ENCODE measurements at regions not wholly inside any gene's neighbourhood (a gene's known extent, or its start where the extent isn't known, plus 50 kb on each side); places are given as distances from the start of the nearest gene placed in this dataset.
A peak's percentile ranks its signal among the peaks of the same experiment; 100 is the strongest.

DNA sequence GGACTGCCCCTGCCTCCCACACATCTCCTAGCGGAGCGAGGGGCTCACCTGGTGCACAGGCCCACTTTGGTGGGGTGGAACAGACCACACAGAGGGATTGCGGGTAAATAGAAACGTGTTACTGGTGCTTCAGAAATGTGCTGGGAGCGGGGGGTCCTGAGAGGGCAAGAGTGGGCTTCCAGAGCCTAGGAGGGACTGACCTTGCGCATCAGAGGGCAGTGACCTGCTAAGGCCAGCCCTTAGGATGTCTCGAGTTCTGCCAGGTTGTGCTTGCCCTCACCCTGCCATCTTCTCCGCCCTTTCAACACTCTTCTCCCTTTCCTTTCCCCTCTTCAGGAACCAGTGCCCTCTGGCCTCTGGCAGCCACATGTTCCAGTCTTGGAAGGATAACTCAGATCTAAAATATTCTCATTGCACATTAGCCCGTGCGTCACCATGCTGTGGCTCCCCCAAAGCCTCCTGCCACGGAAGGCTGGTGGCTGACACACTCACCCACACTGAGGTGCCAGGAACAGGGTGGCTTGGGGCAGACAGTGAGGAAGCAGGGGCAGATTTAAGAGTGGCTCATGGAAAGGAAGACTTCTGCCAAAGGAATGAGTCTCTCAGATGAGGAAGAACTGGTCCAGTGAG is 89.6 kb downstream of the MCFD2 start:
- Mint-ChIP-seq H3K4me3 (peak overlapping the region; percentile 43), H3K27ac (peak overlapping the region; percentile 95), H3K9me3 (peaks cover 19% of the 10 kb centered on the region), H3K36me3 (ENCODE audit: low read depth) (peaks cover 15% of the 10 kb centered on the region), H3K4me1 (ENCODE audit: low read depth) (peaks cover 60% of the 10 kb centered on the region), H3K27me3 (ENCODE audit: insufficient read depth) (peaks cover 3% of the 10 kb centered on the region; the same call in 1 of the 2 replicates)
- DNase-seq: peak; percentile 92
- TF ChIP-seq CTCF (IDR thresholded peaks at IDR 0.05): no peak

DNA sequence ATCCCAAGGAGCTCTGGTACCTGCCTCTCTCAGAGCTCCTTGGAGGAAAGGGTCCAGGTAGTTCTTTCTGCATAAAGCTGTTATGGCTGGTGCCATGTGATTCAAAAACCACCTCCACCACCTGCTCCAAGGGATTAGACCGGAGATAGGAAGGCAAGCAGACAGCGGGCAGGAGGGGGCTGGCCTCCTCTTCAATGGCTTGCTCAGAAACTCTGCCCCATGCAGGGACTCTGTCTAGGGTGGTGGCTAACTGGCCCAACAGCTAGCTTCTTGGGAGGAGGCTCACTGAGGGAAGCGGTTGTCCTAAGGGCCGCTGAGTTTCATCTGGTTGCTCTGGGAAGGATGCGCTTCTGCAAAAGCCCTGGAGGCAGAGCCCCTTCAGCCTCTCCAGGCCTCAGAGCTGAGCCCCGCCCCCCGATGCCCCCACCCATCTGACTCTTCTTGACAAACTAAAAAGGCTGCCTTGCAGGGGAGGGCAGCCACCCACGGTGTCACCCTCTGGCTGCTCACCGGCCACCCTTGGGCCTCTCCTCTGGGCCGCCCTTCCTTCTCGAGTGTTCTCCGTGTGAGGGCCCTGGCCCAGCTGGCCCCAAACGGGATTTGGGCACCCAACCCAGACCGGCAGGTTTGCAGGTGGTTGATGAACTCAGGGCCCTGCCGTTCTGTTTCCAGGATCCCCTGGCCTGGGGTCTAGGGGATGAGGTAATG is 90.2 kb downstream of the MCFD2 start:
- Mint-ChIP-seq H3K4me3 (no peak overlapping the region), H3K36me3 (ENCODE audit: low read depth) (peaks cover 15% of the 10 kb centered on the region), H3K27me3 (ENCODE audit: insufficient read depth) (peaks cover 3% of the 10 kb centered on the region; the same call in 1 of the 2 replicates), H3K9me3 (peaks cover 19% of the 10 kb centered on the region), H3K27ac (peak overlapping the region; percentile 95), H3K4me1 (ENCODE audit: low read depth) (peaks cover 54% of the 10 kb centered on the region)
- TF ChIP-seq CTCF (IDR thresholded peaks at IDR 0.05): no peak
- DNase-seq: no peak

- H3K4me1 Mint-ChIP-seq (ENCODE audit: low read depth): peaks cover 46% of the 10 kb centered on the region
- no peak overlapping the region for H3K4me3 Mint-ChIP-seq
- H3K27ac Mint-ChIP-seq: peak overlapping the region; percentile 44
- H3K9me3 Mint-ChIP-seq: peaks cover 16% of the 10 kb centered on the region
- TF ChIP-seq CTCF (IDR thresholded peaks at IDR 0.05): no peak
- DNase-seq: no peak
- H3K27me3 Mint-ChIP-seq (ENCODE audit: insufficient read depth): peaks cover 3% of the 10 kb centered on the region; the same call in 1 of the 2 replicates
- H3K36me3 Mint-ChIP-seq (ENCODE audit: low read depth): peaks cover 7% of the 10 kb centered on the region; the same call in 1 of the 2 replicates
Measured at GRCh38 chr2:46824611-46825010, 91.0 kb downstream of the MCFD2 start.

DNA sequence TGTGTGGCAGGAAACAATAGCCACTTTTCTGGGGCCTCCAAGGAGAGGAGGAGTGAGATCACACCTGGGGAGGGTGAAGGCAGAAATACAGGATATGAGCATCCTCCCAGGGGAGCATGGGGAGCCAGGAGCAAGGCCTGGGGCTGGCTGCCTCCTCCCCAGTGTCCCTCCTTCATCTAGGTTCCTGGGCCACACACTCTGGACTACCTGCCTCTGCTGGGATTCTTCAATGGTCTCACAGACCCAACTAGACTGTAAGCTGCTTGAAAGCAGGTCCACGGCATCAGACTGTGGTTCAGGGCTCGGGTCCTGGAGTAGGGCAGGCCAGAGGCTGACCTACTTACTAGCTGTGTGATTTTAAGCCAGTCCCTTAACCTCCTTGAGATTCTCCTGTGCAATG is 94.0 kb downstream of the MCFD2 start:
- Mint-ChIP-seq H3K36me3 (ENCODE audit: low read depth) (peaks cover 14% of the 10 kb centered on the region), H3K4me3 (no peak overlapping the region), H3K9me3 (peaks cover 9% of the 10 kb centered on the region), H3K27ac (no peak overlapping the region; the same call in 1 of the 2 replicates), H3K27me3 (ENCODE audit: insufficient read depth) (peaks cover 3% of the 10 kb centered on the region; the same call in 1 of the 2 replicates), H3K4me1 (ENCODE audit: low read depth) (peaks cover 19% of the 10 kb centered on the region)
- no peak for TF ChIP-seq CTCF (IDR thresholded peaks at IDR 0.05)
- DNase-seq: no peak

- Mint-ChIP-seq H3K4me3 (no peak overlapping the region), H3K27me3 (ENCODE audit: insufficient read depth) (peaks cover 3% of the 10 kb centered on the region; the same call in 1 of the 2 replicates), H3K9me3 (peaks cover 5% of the 10 kb centered on the region), H3K4me1 (ENCODE audit: low read depth) (peaks cover 14% of the 10 kb centered on the region), H3K27ac (no peak overlapping the region), H3K36me3 (ENCODE audit: low read depth) (peaks cover 7% of the 10 kb centered on the region)
- TF ChIP-seq CTCF (IDR thresholded peaks at IDR 0.05): no peak
- no peak for DNase-seq
Measured at GRCh38 chr2:46818819-46819218, 96.8 kb downstream of the MCFD2 start.
